Activated CD8-positive, alpha-beta memory T cell treated with anti-CD3 and anti-CD28 coated beads, Interleukin-2, amount 10 ng/mL, durations not matched to agents 7 days and 5 days (primary cell): ENCODE measurements at regions not wholly inside any gene's neighbourhood (a gene's known extent, or its start where the extent isn't known, plus 50 kb on each side); places are given as distances from the start of the nearest gene placed in this dataset.

Experiments
- ATAC-seq: fragments of 150-1000 bp; cut with Tn5 transposase; one replicate; pipeline ENCODE4 v1.10.0; 2021; ENCODE audit warnings: moderate library complexity
- CTCF ChIA-PET: fragments of 350-600 bp; sonication (Branson Sonifier 250); formaldehyde crosslinking; loops from one replicate; lab custom pipeline; 2021; ENCODE audit warnings: antibody characterized with exemption; lab: Charles Lee
- DNase-seq: peaks from one replicate; pipeline ENCODE4 v3.0.0-alpha.2; 2020
- H3K27ac Mint-ChIP-seq: one replicate; pipeline ENCODE4 v1.8.0; 2021; ENCODE audit warnings: mild to moderate bottlenecking, mixed read lengths
- H3K27me3 Mint-ChIP-seq: one replicate; pipeline ENCODE4 v1.8.0; 2021; ENCODE audit warnings: mixed read lengths
- H3K36me3 Mint-ChIP-seq: one replicate; pipeline ENCODE4 v1.8.0; 2021; ENCODE audit warnings: mild to moderate bottlenecking, mixed read lengths
- H3K4me1 Mint-ChIP-seq: one replicate; pipeline ENCODE4 v1.8.0; 2021; ENCODE audit warnings: mixed read lengths
- H3K4me3 Mint-ChIP-seq: one replicate; pipeline ENCODE4 v1.8.0; 2021; ENCODE audit warnings: mild to moderate bottlenecking, moderate library complexity, mixed read lengths
- H3K9me3 Mint-ChIP-seq: one replicate; pipeline ENCODE4 v1.8.0; 2022; ENCODE audit warnings: low read depth, mixed read lengths

- peaks cover 72% of the 10 kb centered on the region for H3K27me3 Mint-ChIP-seq
- H3K4me1 Mint-ChIP-seq = no peaks in the 10 kb centered on the region
- ATAC-seq (no peak), DNase-seq (no peak)
- no peak overlapping the region for H3K27ac Mint-ChIP-seq
- no peaks in the 10 kb centered on the region for H3K9me3 Mint-ChIP-seq
- CTCF ChIA-PET = no interaction called here
- H3K4me3 Mint-ChIP-seq = no peak overlapping the region
- H3K36me3 Mint-ChIP-seq = no peaks in the 10 kb centered on the region
Measured at GRCh38 chr7:45235905-45236304, 78.3 kb downstream of the RAMP3 start.

- DNase-seq (no peak), ATAC-seq (no peak)
- no peak overlapping the region for H3K4me3 Mint-ChIP-seq
- H3K36me3 Mint-ChIP-seq = no peaks in the 10 kb centered on the region
- H3K27me3 Mint-ChIP-seq = peaks cover 72% of the 10 kb centered on the region
- CTCF ChIA-PET = interaction anchor here (1.2 kb wide), 1 partner anchor 60 kb away, joined by 3 read pairs; no protein-coding TSS in a partner anchor
- H3K27ac Mint-ChIP-seq = no peak overlapping the region
- H3K9me3 Mint-ChIP-seq = no peaks in the 10 kb centered on the region
- H3K4me1 Mint-ChIP-seq = no peaks in the 10 kb centered on the region
Measured at GRCh38 chr7:45236666-45237065, 79.1 kb downstream of the RAMP3 start.

GRCh38 chr7:45237788-45238461 lies 80.3 kb downstream of the RAMP3 start:
- no peaks in the 10 kb centered on the region for H3K9me3 Mint-ChIP-seq
- no peaks in the 10 kb centered on the region for H3K36me3 Mint-ChIP-seq
- H3K4me1 Mint-ChIP-seq = no peaks in the 10 kb centered on the region
- H3K4me3 Mint-ChIP-seq = no peak overlapping the region
- H3K27ac Mint-ChIP-seq = no peak overlapping the region
- peaks cover 65% of the 10 kb centered on the region for H3K27me3 Mint-ChIP-seq
- DNase-seq (no peak), ATAC-seq (no peak)
- CTCF ChIA-PET = interaction anchor here (0.8 to 1.2 kb wide), 2 partner anchors 22 to 61 kb away, joined by 3 read pairs; no protein-coding TSS in a partner anchor

GRCh38 chr7:45238806-45239205 lies 81.2 kb downstream of the RAMP3 start:
- H3K27ac Mint-ChIP-seq = no peak overlapping the region
- H3K36me3 Mint-ChIP-seq = no peaks in the 10 kb centered on the region
- DNase-seq (no peak), ATAC-seq (no peak)
- CTCF ChIA-PET = no interaction called here
- H3K9me3 Mint-ChIP-seq = no peaks in the 10 kb centered on the region
- H3K27me3 Mint-ChIP-seq = peaks cover 60% of the 10 kb centered on the region
- no peaks in the 10 kb centered on the region for H3K4me1 Mint-ChIP-seq
- H3K4me3 Mint-ChIP-seq = no peak overlapping the region

GRCh38 chr7:45239486-45239885 lies 81.9 kb downstream of the RAMP3 start:
- Mint-ChIP-seq H3K27ac (no peak overlapping the region), H3K36me3 (no peaks in the 10 kb centered on the region), H3K27me3 (peaks cover 55% of the 10 kb centered on the region), H3K9me3 (no peaks in the 10 kb centered on the region), H3K4me1 (no peaks in the 10 kb centered on the region), H3K4me3 (no peak overlapping the region)
- no peak for DNase-seq
- CTCF ChIA-PET = no interaction called here
- no peak for ATAC-seq

GRCh38 chr7:45240273-45240771 lies 82.7 kb downstream of the RAMP3 start:
- H3K4me1 Mint-ChIP-seq = no peaks in the 10 kb centered on the region
- no peak overlapping the region for H3K4me3 Mint-ChIP-seq
- no peaks in the 10 kb centered on the region for H3K36me3 Mint-ChIP-seq
- ATAC-seq = no peak
- H3K27me3 Mint-ChIP-seq = peaks cover 56% of the 10 kb centered on the region
- H3K9me3 Mint-ChIP-seq = no peaks in the 10 kb centered on the region
- DNase-seq = no peak
- H3K27ac Mint-ChIP-seq = no peak overlapping the region
- CTCF ChIA-PET = interaction anchor here (1.0 kb wide), 1 partner anchor 19 kb away, joined by 3 read pairs; no protein-coding TSS in a partner anchor

GRCh38 chr7:45240926-45241325 lies 83.3 kb downstream of the RAMP3 start:
- ATAC-seq (no peak), DNase-seq (no peak)
- Mint-ChIP-seq H3K27ac (no peak overlapping the region), H3K4me3 (no peak overlapping the region), H3K27me3 (peaks cover 59% of the 10 kb centered on the region), H3K4me1 (peaks cover 2% of the 10 kb centered on the region), H3K9me3 (no peaks in the 10 kb centered on the region), H3K36me3 (no peaks in the 10 kb centered on the region)
- CTCF ChIA-PET = interaction anchor here (1.0 kb wide), 1 partner anchor 19 kb away, joined by 3 read pairs; no protein-coding TSS in a partner anchor

GRCh38 chr7:45241339-45242109 lies 83.9 kb downstream of the RAMP3 start:
- Mint-ChIP-seq H3K27ac (no peak overlapping the region), H3K9me3 (no peaks in the 10 kb centered on the region), H3K36me3 (no peaks in the 10 kb centered on the region), H3K27me3 (peaks cover 59% of the 10 kb centered on the region), H3K4me3 (no peak overlapping the region), H3K4me1 (peaks cover 8% of the 10 kb centered on the region)
- CTCF ChIA-PET = interaction anchor here (1.6 kb wide), 1 partner anchor 19 kb away, joined by 4 read pairs; no protein-coding TSS in a partner anchor
- DNase-seq (no peak), ATAC-seq (no peak)

GRCh38 chr7:45242261-45242660 lies 84.7 kb downstream of the RAMP3 start:
- peaks cover under 1% of the 10 kb centered on the region for H3K9me3 Mint-ChIP-seq
- peaks cover under 1% of the 10 kb centered on the region for H3K36me3 Mint-ChIP-seq

GRCh38 chr7:45242698-45243097 lies 85.1 kb downstream of the RAMP3 start:
- Mint-ChIP-seq H3K4me1 (peaks cover 12% of the 10 kb centered on the region), H3K27me3 (peaks cover 61% of the 10 kb centered on the region), H3K4me3 (no peak overlapping the region), H3K9me3 (peaks cover 3% of the 10 kb centered on the region), H3K36me3 (peaks cover 3% of the 10 kb centered on the region), H3K27ac (no peak overlapping the region)
- CTCF ChIA-PET = interaction anchor here (1.6 kb wide), 1 partner anchor 18 kb away, joined by 4 read pairs; no protein-coding TSS in a partner anchor
- no peak for DNase-seq
- no peak for ATAC-seq

More at GRCh38 chr7:45242261-45242660, 84.7 kb downstream of the RAMP3 start:
- no peak for DNase-seq
- Mint-ChIP-seq H3K27ac (no peak overlapping the region), H3K4me3 (no peak overlapping the region), H3K4me1 (peaks cover 12% of the 10 kb centered on the region), H3K27me3 (peaks cover 61% of the 10 kb centered on the region)
- no peak for ATAC-seq
- CTCF ChIA-PET = interaction anchor here (1.6 kb wide), 1 partner anchor 18 kb away, joined by 4 read pairs; no protein-coding TSS in a partner anchor

GRCh38 chr7:45244981-45245380 lies 87.4 kb downstream of the RAMP3 start:
- no peak for DNase-seq
- H3K9me3 Mint-ChIP-seq = peaks cover 3% of the 10 kb centered on the region
- no peak overlapping the region for H3K4me3 Mint-ChIP-seq
- ATAC-seq = no peak
- no peak overlapping the region for H3K27ac Mint-ChIP-seq
- CTCF ChIA-PET = interaction anchor here (0.8 to 2.7 kb wide), 2 partner anchors 15 to 19 kb away, joined by 3 to 12 read pairs; no protein-coding TSS in a partner anchor
- peaks cover 59% of the 10 kb centered on the region for H3K27me3 Mint-ChIP-seq
- H3K4me1 Mint-ChIP-seq = peaks cover 12% of the 10 kb centered on the region
- H3K36me3 Mint-ChIP-seq = peaks cover 3% of the 10 kb centered on the region

- Mint-ChIP-seq H3K27me3 (peaks cover 57% of the 10 kb centered on the region), H3K36me3 (peaks cover 3% of the 10 kb centered on the region), H3K4me1 (peaks cover 12% of the 10 kb centered on the region), H3K27ac (no peak overlapping the region), H3K4me3 (no peak overlapping the region), H3K9me3 (peaks cover 3% of the 10 kb centered on the region)
- ATAC-seq = no peak
- CTCF ChIA-PET = interaction anchor here (0.9 to 2.7 kb wide), 3 partner anchors 13 to 35 kb away, joined by 3 to 12 read pairs (median 3); no protein-coding TSS in a partner anchor
- no peak for DNase-seq
Measured at GRCh38 chr7:45246339-45246738, 88.7 kb downstream of the RAMP3 start.

- no peaks in the 10 kb centered on the region for H3K4me1 Mint-ChIP-seq
- no peak overlapping the region for H3K27ac Mint-ChIP-seq
- no peak for DNase-seq
- CTCF ChIA-PET = no interaction called here
- H3K36me3 Mint-ChIP-seq = peaks cover 3% of the 10 kb centered on the region
- no peak overlapping the region for H3K4me3 Mint-ChIP-seq
- peaks cover 37% of the 10 kb centered on the region for H3K27me3 Mint-ChIP-seq
- H3K9me3 Mint-ChIP-seq = peaks cover 2% of the 10 kb centered on the region
- no peak for ATAC-seq
Measured at GRCh38 chr7:45252248-45252647, 94.7 kb downstream of the RAMP3 start.
